WTC11 (cell line): ENCODE measurements at regions not wholly inside any gene's neighbourhood (a gene's known extent, or its start where the extent isn't known, plus 50 kb on each side); places are given as distances from the start of the nearest gene placed in this dataset.

Source experiments
- ATAC-seq: fragments of 200-7000 bp; cut with Tn5 transposase; 2 replicates; pipeline ENCODE4 v1.10.0; 2021; ENCODE audit warnings: mild to moderate bottlenecking, moderate library complexity
- CTCF ChIA-PET: fragments of 300-600 bp; sonication (Branson Sonifier 250); formaldehyde crosslinking; loops from one replicate; lab custom pipeline; 2021; ENCODE audit warnings: antibody characterized with exemption; lab: Charles Lee
- POLR2A ChIA-PET: fragments of 350-600 bp; sonication (Branson Sonifier 250); formaldehyde crosslinking; loops from one replicate; lab custom pipeline; 2021; ENCODE audit warnings: antibody characterized with exemption; lab: Charles Lee
- DNase-seq: peaks from one replicate; pipeline ENCODE4 v3.0.0; 2021; ENCODE audit warnings: low spot score
- H3K27ac Mint-ChIP-seq: 2 replicates; pipeline ENCODE4 v1.8.0; 2021; ENCODE audit warnings: mixed read lengths
- H3K27me3 Mint-ChIP-seq: 2 replicates; pipeline ENCODE4 v1.8.0; 2021; ENCODE audit warnings: low read depth, mild to moderate bottlenecking, moderate library complexity, mixed read lengths
- H3K36me3 Mint-ChIP-seq: 2 replicates; pipeline ENCODE4 v1.8.0; 2021; ENCODE audit warnings: mixed read lengths
- H3K4me1 Mint-ChIP-seq: 2 replicates; pipeline ENCODE4 v1.8.0; 2022; ENCODE audit warnings: mixed read lengths
- H3K4me3 Mint-ChIP-seq: 2 replicates; pipeline ENCODE4 v1.8.0; 2021; ENCODE audit warnings: mild to moderate bottlenecking, moderate library complexity, mixed read lengths
- H3K9me3 Mint-ChIP-seq: 2 replicates; pipeline ENCODE4 v1.8.0; 2021; ENCODE audit warnings: mixed read lengths
- CREB1 ChIP-seq: sonication (generic); formaldehyde crosslinking; IDR thresholded peaks from 2 replicates; pipeline ENCODE4 v1.8.0; 2023; ENCODE audit warnings: mild to moderate bottlenecking, missing genetic modification reagents
- CTCF ChIP-seq: fragments of 200-600 bp; IDR thresholded peaks from 2 replicates; pipeline ENCODE4 v1.8.0; 2022; ENCODE audit warnings: antibody characterized with exemption
- E2F5 ChIP-seq: sonication (generic); formaldehyde crosslinking; IDR thresholded peaks from 2 replicates; pipeline ENCODE4 v1.8.1; 2022; ENCODE audit warnings: mild to moderate bottlenecking, moderate library complexity, missing genetic modification reagents
- KAT7 ChIP-seq: sonication (generic); formaldehyde crosslinking; IDR thresholded peaks from 2 replicates; pipeline ENCODE4 v1.8.1; 2023; ENCODE audit warnings: missing genetic modification reagents, mild to moderate bottlenecking, borderline replicate concordance
- RELA ChIP-seq: sonication (generic); formaldehyde crosslinking; IDR thresholded peaks from 2 replicates; pipeline ENCODE4 v1.8.1; 2022; ENCODE audit warnings: missing genetic modification reagents, mild to moderate bottlenecking, borderline replicate concordance
- SMAD4 ChIP-seq: sonication (generic); formaldehyde crosslinking; IDR thresholded peaks from 2 replicates; pipeline ENCODE4 v1.8.0; 2022; ENCODE audit warnings: mild to moderate bottlenecking, missing genetic modification reagents
- TCF7 ChIP-seq: sonication (generic); formaldehyde crosslinking; IDR thresholded peaks from 2 replicates; pipeline ENCODE4 v1.8.0; 2022; ENCODE audit warnings: mild to moderate bottlenecking, low read depth, missing genetic modification reagents, moderate library complexity
- ZMAT4 ChIP-seq: fragments of 250-450 bp; sonication (Bioruptor Pico); IDR thresholded peaks from 2 replicates; pipeline ENCODE4 v1.9.0; 2021; ENCODE audit warnings: mild to moderate bottlenecking
- ZNF219 ChIP-seq: sonication (generic); formaldehyde crosslinking; IDR thresholded peaks from 2 replicates; pipeline ENCODE4 v1.8.0; 2023; ENCODE audit warnings: missing genetic modification reagents, mild to moderate bottlenecking, borderline replicate concordance
- ZNF232 ChIP-seq: sonication (generic); formaldehyde crosslinking; IDR thresholded peaks from 2 replicates; pipeline ENCODE4 v1.8.0; 2022; ENCODE audit warnings: mild to moderate bottlenecking, missing genetic modification reagents
- ZNF317 ChIP-seq: sonication (generic); formaldehyde crosslinking; IDR thresholded peaks from 2 replicates; pipeline ENCODE4 v1.8.1; 2023; ENCODE audit warnings: low read depth, mild to moderate bottlenecking, moderate library complexity, missing genetic modification reagents, borderline replicate concordance
- ZNF396 ChIP-seq: fragments of 250-450 bp; sonication (Bioruptor Pico); IDR thresholded peaks from 2 replicates; pipeline ENCODE4 v1.8.0; 2021; ENCODE audit warnings: mild to moderate bottlenecking, moderate library complexity, borderline replicate concordance
- ZNF423 ChIP-seq: fragments of 250-450 bp; sonication (Bioruptor Pico); IDR thresholded peaks from 2 replicates; pipeline ENCODE4 v2.1.2; 2022; ENCODE audit warnings: mild to moderate bottlenecking, moderate library complexity
- TF ChIP-seq, protein P1 (sequence below): sonication (generic); formaldehyde crosslinking; IDR thresholded peaks from 2 replicates; pipeline ENCODE4 v1.8.0; 2022; ENCODE audit warnings: missing genetic modification reagents
- TF ChIP-seq, protein P2 (sequence below): sonication (generic); formaldehyde crosslinking; conservative IDR thresholded peaks from 2 replicates; pipeline ENCODE4 v1.8.1; 2023; ENCODE audit warnings: mild to moderate bottlenecking, low read depth, missing genetic modification reagents, moderate library complexity
- TF ChIP-seq, protein P3 (sequence below): sonication (generic); formaldehyde crosslinking; IDR thresholded peaks from 2 replicates; pipeline ENCODE4 v1.8.1; 2022; ENCODE audit warnings: missing genetic modification reagents, borderline replicate concordance

DNA sequence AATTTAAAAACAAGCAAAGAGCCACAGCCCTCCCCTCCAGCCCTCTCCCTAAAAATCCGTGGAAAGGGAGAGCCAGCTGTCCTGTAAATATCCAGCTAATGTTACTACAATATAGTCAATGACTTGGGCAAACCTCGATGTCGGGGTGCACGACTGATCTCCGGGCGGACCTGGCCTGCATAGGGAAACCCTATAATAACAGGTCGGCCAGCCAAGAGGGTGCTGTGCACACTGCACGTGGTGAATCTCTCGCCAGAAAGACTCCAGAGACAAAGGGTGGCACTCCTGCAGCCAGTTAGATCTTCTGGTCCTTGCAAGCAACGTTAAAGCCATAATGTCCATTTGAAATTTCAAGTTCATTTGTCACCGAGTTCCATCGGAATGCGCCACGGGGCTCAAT is 1092.8 kb downstream of the ADGRL3 start:
- ATAC-seq: no peak
- Mint-ChIP-seq H3K27ac (no peak overlapping the region), H3K27me3 (no peaks in the 10 kb centered on the region; the same call in 1 of the 2 replicates), H3K4me1 (no peaks in the 10 kb centered on the region), H3K9me3 (peaks cover 10% of the 10 kb centered on the region)
- TF ChIP-seq CTCF (no peak), ZNF423 (CRISPR knock-in tag) (no peak), ZNF232 (CRISPR knock-in tag) (no peak), ZMAT4 (CRISPR knock-in tag) (no peak), CREB1 (CRISPR knock-in tag) (no peak), KAT7 (CRISPR knock-in tag) (no peak), E2F5 (CRISPR knock-in tag) (no peak), ZNF396 (CRISPR knock-in tag) (no peak), SMAD4 (CRISPR knock-in tag) (no peak), TCF7 (CRISPR knock-in tag) (no peak)
- TF ChIP-seq, protein P1, sequence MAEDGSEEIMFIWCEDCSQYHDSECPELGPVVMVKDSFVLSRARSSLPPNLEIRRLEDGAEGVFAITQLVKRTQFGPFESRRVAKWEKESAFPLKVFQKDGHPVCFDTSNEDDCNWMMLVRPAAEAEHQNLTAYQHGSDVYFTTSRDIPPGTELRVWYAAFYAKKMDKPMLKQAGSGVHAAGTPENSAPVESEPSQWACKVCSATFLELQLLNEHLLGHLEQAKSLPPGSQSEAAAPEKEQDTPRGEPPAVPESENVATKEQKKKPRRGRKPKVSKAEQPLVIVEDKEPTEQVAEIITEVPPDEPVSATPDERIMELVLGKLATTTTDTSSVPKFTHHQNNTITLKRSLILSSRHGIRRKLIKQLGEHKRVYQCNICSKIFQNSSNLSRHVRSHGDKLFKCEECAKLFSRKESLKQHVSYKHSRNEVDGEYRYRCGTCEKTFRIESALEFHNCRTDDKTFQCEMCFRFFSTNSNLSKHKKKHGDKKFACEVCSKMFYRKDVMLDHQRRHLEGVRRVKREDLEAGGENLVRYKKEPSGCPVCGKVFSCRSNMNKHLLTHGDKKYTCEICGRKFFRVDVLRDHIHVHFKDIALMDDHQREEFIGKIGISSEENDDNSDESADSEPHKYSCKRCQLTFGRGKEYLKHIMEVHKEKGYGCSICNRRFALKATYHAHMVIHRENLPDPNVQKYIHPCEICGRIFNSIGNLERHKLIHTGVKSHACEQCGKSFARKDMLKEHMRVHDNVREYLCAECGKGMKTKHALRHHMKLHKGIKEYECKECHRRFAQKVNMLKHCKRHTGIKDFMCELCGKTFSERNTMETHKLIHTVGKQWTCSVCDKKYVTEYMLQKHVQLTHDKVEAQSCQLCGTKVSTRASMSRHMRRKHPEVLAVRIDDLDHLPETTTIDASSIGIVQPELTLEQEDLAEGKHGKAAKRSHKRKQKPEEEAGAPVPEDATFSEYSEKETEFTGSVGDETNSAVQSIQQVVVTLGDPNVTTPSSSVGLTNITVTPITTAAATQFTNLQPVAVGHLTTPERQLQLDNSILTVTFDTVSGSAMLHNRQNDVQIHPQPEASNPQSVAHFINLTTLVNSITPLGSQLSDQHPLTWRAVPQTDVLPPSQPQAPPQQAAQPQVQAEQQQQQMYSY (CRISPR knock-in tag): no peak
- TF ChIP-seq, protein P2, sequence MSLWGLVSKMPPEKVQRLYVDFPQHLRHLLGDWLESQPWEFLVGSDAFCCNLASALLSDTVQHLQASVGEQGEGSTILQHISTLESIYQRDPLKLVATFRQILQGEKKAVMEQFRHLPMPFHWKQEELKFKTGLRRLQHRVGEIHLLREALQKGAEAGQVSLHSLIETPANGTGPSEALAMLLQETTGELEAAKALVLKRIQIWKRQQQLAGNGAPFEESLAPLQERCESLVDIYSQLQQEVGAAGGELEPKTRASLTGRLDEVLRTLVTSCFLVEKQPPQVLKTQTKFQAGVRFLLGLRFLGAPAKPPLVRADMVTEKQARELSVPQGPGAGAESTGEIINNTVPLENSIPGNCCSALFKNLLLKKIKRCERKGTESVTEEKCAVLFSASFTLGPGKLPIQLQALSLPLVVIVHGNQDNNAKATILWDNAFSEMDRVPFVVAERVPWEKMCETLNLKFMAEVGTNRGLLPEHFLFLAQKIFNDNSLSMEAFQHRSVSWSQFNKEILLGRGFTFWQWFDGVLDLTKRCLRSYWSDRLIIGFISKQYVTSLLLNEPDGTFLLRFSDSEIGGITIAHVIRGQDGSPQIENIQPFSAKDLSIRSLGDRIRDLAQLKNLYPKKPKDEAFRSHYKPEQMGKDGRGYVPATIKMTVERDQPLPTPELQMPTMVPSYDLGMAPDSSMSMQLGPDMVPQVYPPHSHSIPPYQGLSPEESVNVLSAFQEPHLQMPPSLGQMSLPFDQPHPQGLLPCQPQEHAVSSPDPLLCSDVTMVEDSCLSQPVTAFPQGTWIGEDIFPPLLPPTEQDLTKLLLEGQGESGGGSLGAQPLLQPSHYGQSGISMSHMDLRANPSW: no peak
- TF ChIP-seq, all 79 proteins: peak for 0
- ChIA-PET CTCF (no interaction called here), POLR2A (no interaction called here)
- no peak overlapping the region for H3K4me3 Mint-ChIP-seq
- H3K36me3 Mint-ChIP-seq: peaks cover 4% of the 10 kb centered on the region
- DNase-seq: no peak

DNA sequence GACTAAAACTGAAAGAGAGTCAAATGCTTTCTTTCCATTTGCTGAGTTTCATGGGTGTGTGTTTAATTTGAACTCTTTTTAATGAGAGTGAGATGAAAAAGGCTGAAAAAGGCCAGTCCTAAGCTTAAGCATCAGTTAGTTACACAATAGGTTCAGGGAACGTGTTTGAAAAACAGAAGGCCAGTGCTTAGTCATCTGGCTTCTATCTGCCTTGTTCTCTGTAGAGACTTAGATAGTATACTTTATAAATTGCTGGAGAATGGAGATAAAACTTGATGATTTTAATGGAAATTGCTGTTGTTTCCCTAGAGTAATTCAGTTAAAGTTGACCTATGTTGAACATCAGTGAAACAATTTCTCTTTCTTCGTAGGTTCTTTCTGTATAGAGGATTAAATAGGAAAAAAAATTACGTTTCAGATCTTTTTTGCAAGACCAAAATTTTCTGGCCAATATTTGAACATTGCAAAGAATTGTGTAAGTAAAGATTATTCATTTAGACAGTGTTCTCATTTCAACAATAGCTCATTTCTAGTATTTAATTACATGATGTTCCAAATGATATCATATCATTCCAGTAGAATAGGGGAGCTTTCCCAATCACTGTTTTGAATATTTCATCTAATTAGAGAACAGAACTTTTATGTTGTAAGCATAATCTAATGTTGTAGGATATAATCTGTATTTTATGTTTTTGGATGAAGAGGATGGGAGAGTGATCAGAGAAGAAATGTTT is 1088.8 kb downstream of the ADGRL3 start:
- no peak for TF ChIP-seq ZNF219 (CRISPR knock-in tag)
- TF ChIP-seq ZNF317 (CRISPR knock-in tag): no peak
- no peak for TF ChIP-seq ZNF396 (CRISPR knock-in tag)
- TF ChIP-seq, protein P3, sequence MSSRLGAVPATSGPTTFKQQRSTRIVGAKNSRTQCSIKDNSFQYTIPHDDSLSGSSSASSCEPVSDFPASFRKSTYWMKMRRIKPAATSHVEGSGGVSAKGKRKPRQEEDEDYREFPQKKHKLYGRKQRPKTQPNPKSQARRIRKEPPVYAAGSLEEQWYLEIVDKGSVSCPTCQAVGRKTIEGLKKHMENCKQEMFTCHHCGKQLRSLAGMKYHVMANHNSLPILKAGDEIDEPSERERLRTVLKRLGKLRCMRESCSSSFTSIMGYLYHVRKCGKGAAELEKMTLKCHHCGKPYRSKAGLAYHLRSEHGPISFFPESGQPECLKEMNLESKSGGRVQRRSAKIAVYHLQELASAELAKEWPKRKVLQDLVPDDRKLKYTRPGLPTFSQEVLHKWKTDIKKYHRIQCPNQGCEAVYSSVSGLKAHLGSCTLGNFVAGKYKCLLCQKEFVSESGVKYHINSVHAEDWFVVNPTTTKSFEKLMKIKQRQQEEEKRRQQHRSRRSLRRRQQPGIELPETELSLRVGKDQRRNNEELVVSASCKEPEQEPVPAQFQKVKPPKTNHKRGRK: no peak
- no peak for TF ChIP-seq RELA (CRISPR knock-in tag)
- Mint-ChIP-seq H3K36me3 (no peaks in the 10 kb centered on the region), H3K4me1 (no peaks in the 10 kb centered on the region), H3K4me3 (no peak overlapping the region), H3K27ac (no peak overlapping the region), H3K27me3 (no peaks in the 10 kb centered on the region), H3K9me3 (no peaks in the 10 kb centered on the region; the same call in 1 of the 2 replicates)
- DNase-seq (no peak), ATAC-seq (no peak)
- ChIA-PET POLR2A (no interaction called here), CTCF (no interaction called here)
